Sigmoid colon (tissue), 4 donors: ENCODE measurements at regions not wholly inside any gene's neighbourhood (a gene's known extent, or its start where the extent isn't known, plus 50 kb on each side); places are given as distances from the start of the nearest gene placed in this dataset.

ENCODE experiments used
- POLR2AphosphoS5 ChIP-seq, 4 donors: sonication (generic); formaldehyde crosslinking; IDR thresholded peaks; one replicate each; pipeline ENCODE4 v1.6.1; 2017; ENCODE audit warnings: antibody characterized with exemption in 4 of 4
- TF ChIP-seq, protein P1 (sequence below), 4 experiments: fragments of 450-650 bp in 3 of 4; fragments of 200-600 bp in 1 of 4; IDR thresholded peaks; one replicate each; pipeline ENCODE4 v1.5.1; 2016 to 2019; ENCODE audit warnings: antibody characterized with exemption in 4 of 4, mild to moderate bottlenecking in 3 of 4, moderate library complexity in 2 of 4

DNA sequence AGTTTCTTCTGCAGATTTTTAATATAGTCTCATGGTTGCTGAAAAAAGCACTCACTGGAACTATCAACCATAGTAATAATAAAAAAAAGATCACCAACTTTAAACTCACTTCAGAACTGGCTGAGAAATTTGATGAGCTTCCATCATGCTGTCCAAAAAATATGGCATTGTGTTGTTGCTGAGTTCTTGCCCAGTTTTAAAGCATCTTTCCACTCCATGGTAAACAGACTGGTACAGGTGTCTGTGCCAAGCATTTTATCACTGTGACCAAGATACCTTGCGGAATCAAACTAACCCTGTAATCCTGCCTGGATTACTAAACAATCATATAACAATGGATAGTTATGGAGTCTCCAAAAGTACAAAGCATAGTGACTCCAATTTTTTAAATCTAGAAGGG is 360.3 kb upstream of the NOCT start:
- TF ChIP-seq, protein P1, sequence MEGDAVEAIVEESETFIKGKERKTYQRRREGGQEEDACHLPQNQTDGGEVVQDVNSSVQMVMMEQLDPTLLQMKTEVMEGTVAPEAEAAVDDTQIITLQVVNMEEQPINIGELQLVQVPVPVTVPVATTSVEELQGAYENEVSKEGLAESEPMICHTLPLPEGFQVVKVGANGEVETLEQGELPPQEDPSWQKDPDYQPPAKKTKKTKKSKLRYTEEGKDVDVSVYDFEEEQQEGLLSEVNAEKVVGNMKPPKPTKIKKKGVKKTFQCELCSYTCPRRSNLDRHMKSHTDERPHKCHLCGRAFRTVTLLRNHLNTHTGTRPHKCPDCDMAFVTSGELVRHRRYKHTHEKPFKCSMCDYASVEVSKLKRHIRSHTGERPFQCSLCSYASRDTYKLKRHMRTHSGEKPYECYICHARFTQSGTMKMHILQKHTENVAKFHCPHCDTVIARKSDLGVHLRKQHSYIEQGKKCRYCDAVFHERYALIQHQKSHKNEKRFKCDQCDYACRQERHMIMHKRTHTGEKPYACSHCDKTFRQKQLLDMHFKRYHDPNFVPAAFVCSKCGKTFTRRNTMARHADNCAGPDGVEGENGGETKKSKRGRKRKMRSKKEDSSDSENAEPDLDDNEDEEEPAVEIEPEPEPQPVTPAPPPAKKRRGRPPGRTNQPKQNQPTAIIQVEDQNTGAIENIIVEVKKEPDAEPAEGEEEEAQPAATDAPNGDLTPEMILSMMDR (IDR thresholded peaks at IDR 0.05): no peak
- TF ChIP-seq POLR2AphosphoS5 (IDR thresholded peaks at IDR 0.05): no peak
